ENCODE measurements at regions not wholly inside any gene's neighbourhood (a gene's known extent, or its start where the extent isn't known, plus 50 kb on each side); places are given as distances from the start of the nearest gene placed in this dataset.
"Not testable (repeated sequence)": the region's sequence is repeated elsewhere in the genome, so short reads cannot be mapped to it uniquely, and the experiment has no call there.

GRCh38 chr12:62192903-62193250 lies 67.3 kb upstream of the USP15 start:
- H3K4me1 ChIP-seq = peaks cover 0 to 21% (median 6%) of the 10 kb centered on the region in 4 donors
- H3K9me3 ChIP-seq = no peaks in the 10 kb centered on the region
- H3K27me3 ChIP-seq = peaks cover 0 to 9% of the 10 kb centered on the region in 2 donors
- H3K36me3 ChIP-seq = no peaks in the 10 kb centered on the region
- ATAC-seq = peak in 1 of 4 donors; percentile 3
- no peak for TF ChIP-seq POLR2A (IDR thresholded peaks at IDR 0.05)
- TF ChIP-seq, protein P1, sequence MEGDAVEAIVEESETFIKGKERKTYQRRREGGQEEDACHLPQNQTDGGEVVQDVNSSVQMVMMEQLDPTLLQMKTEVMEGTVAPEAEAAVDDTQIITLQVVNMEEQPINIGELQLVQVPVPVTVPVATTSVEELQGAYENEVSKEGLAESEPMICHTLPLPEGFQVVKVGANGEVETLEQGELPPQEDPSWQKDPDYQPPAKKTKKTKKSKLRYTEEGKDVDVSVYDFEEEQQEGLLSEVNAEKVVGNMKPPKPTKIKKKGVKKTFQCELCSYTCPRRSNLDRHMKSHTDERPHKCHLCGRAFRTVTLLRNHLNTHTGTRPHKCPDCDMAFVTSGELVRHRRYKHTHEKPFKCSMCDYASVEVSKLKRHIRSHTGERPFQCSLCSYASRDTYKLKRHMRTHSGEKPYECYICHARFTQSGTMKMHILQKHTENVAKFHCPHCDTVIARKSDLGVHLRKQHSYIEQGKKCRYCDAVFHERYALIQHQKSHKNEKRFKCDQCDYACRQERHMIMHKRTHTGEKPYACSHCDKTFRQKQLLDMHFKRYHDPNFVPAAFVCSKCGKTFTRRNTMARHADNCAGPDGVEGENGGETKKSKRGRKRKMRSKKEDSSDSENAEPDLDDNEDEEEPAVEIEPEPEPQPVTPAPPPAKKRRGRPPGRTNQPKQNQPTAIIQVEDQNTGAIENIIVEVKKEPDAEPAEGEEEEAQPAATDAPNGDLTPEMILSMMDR (IDR thresholded peaks at IDR 0.05) = no peak
- no peak for DNase-seq
- WGBS (ENCODE audit: insufficient coverage, low coverage, low lambda C conversion rate, missing lambda C conversion rate) = 12% methylated on average over 7 of the region's 7 CpGs
- intact Hi-C loops (cut with DNase I) = no loop called here
- no peak overlapping the region for H3K27ac ChIP-seq
- H3K4me3 ChIP-seq = no peak overlapping the region

DNA sequence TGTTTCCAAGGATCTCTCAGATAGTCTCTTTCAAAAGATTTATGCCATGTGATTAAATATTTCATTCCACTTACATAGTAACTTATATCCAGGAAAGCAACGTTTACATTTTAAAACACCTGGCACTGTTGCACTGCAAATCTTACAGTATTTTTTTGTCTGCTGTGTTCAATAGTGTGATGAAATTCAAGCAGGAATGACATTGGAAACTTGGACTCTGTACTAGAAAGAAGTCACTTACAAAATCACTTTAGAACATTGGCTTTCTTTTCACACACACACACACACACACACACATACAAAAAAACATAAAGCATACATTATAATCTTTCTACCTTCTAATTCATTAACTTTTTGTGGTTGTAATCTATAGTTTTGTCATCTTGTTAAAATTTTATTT lies 66.2 kb upstream of the USP15 start:
- intact Hi-C loops (cut with DNase I) = no loop called here
- Histone ChIP-seq H3K27ac (no peak overlapping the region), H3K27me3 (peaks cover 0 to 9% of the 10 kb centered on the region in 2 donors), H3K9me3 (no peaks in the 10 kb centered on the region), H3K4me1 (peaks cover 0 to 21% (median 6%) of the 10 kb centered on the region in 4 donors), H3K36me3 (no peaks in the 10 kb centered on the region), H3K4me3 (no peak overlapping the region)
- 15% methylated on average over 1 of the region's 1 CpG for WGBS (ENCODE audit: insufficient coverage, low coverage, low lambda C conversion rate, missing lambda C conversion rate)
- no peak for DNase-seq
- peak; percentile 33 to 47 (median 40) for ATAC-seq
- TF ChIP-seq, protein P1 (IDR thresholded peaks at IDR 0.05) = no peak
- TF ChIP-seq POLR2A (IDR thresholded peaks at IDR 0.05) = no peak

DNA sequence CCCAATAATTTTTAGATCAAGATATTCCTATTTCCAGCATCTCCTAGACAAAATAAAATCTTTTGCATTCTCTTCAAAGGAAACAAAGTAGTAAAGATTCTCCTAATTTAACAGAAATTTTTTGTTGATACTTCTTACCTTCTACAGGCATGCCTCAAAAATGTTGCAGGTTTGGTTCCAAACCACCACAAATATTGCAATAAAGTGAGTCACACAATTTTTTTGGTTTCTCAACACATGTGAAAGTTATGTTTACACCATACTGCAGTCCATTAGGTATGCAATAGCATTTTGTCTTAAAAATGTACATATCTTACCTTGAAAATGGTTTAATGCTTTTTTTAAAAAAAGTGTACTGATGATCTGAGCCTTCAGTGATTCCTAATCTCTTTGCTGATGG lies 65.6 kb upstream of the USP15 start:
- intact Hi-C loops (cut with DNase I) = no loop called here
- ATAC-seq = no peak
- H3K4me3 ChIP-seq = no peak overlapping the region

GRCh38 chr12:62196146-62196545 lies 64.1 kb upstream of the USP15 start:
- no peak for TF ChIP-seq POLR2A (IDR thresholded peaks at IDR 0.05)
- TF ChIP-seq, protein P1 (IDR thresholded peaks at IDR 0.05) = no peak
- peaks cover 0 to 17% (median 6%) of the 10 kb centered on the region in 4 donors for H3K4me1 ChIP-seq
- H3K27me3 ChIP-seq = peaks cover 0 to 3% of the 10 kb centered on the region in 2 donors
- intact Hi-C loops (cut with DNase I) = no loop called here
- H3K27ac ChIP-seq = no peak overlapping the region
- DNase-seq (no peak), ATAC-seq (no peak)
- H3K36me3 ChIP-seq = no peaks in the 10 kb centered on the region
- no peaks in the 10 kb centered on the region for H3K9me3 ChIP-seq
- H3K4me3 ChIP-seq = no peak overlapping the region

More for the DNA sequence above, 65.6 kb upstream of the USP15 start:
- Histone ChIP-seq H3K9me3 (no peaks in the 10 kb centered on the region), H3K4me1 (peaks cover 0 to 21% (median 6%) of the 10 kb centered on the region in 4 donors), H3K27ac (no peak overlapping the region), H3K36me3 (no peaks in the 10 kb centered on the region), H3K27me3 (peaks cover 0 to 9% of the 10 kb centered on the region in 2 donors)
- DNase-seq = no peak
- TF ChIP-seq POLR2A (IDR thresholded peaks at IDR 0.05) = no peak
- TF ChIP-seq, protein P1 (IDR thresholded peaks at IDR 0.05) = no peak

GRCh38 chr12:62202861-62203260 lies 57.3 kb upstream of the USP15 start:
- H3K36me3 ChIP-seq; H3K4me3 ChIP-seq; H3K9me3 ChIP-seq; H3K4me1 ChIP-seq; intact Hi-C loops (cut with DNase I); H3K27ac ChIP-seq; ATAC-seq; DNase-seq; H3K27me3 ChIP-seq: not testable (repeated sequence)
- 65% methylated on average over 3 of the region's 3 CpGs for WGBS (ENCODE audit: insufficient coverage, low coverage, low lambda C conversion rate, missing lambda C conversion rate)

All from right lobe of liver (tissue), 6 donors.